ENCODE measurements at regions not wholly inside any gene's neighbourhood (a gene's known extent, or its start where the extent isn't known, plus 50 kb on each side); places are given as distances from the start of the nearest gene placed in this dataset. TPM values are rescaled to one million over a fixed set of nuclear protein-coding genes. Genes with fewer than 3 reads are reported as not detected.

DNA sequence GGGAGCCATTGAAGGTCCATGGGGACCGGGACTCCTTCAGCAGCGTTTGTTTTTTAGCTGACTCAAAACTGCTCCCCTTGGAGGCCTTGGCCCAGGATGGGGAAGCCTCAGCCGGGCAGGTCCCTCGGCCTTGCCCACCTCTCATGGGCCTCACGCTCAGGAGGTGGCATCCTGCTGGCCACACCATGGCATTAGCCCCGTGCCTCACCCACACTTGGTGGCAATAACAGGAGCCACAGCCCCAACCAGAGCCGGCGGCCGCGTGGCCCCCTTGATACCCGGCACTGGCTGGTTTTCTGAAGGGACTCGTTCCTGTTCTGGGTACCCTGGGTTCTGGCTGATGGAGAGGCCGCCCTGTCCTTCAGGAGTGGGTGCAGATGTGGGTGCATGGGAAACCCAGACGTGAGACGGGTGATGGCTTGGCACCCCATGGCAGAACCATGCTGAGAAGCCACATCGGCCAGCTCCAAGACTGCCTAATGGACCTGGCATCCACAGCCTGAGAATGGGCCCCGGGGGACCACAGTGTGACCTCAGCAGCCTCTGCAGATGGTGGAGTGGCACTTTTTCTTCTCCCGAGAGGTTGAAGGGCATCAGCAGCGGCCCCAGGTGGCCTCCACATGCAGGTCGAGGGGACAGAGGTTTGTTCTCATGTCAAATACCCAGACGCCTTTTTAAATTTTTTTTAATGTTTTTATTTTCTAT is 49.8 kb upstream of the PPARA start:
- Histone ChIP-seq H3K4me3 (ENCODE audit: insufficient read depth in 1 of 2, low read depth in 1 of 2, low read length in 2 of 2) (no peak overlapping the region), H2BK120ac (ENCODE audit: low read depth, low read length) (no peak overlapping the region), H3K4ac (ENCODE audit: low read depth in 1 of 2, low read length in 2 of 2) (no peak overlapping the region), H2AFZ (ENCODE audit: low read depth, low read length) (no peak overlapping the region), H3K9ac (ENCODE audit: low read length) (peak overlapping the region; percentile 44), H3K36me3 (ENCODE audit: control insufficient read depth in 1 of 2, insufficient read depth in 2 of 2, low read depth in 1 of 2, low read length in 2 of 2) (peaks cover 78 to 82% of the 10 kb centered on the region in 2 experiments), H2BK15ac (ENCODE audit: low read depth, poor library complexity, severe bottlenecking) (no peak overlapping the region), H3K18ac (ENCODE audit: low read depth in 1 of 2, low read length in 2 of 2) (no peak overlapping the region), H2BK5ac (ENCODE audit: low read depth, low read length, poor library complexity, severe bottlenecking) (no peak overlapping the region), H3K9me3 (ENCODE audit: control insufficient read depth, low read length) (no peaks in the 10 kb centered on the region), H4K8ac (ENCODE audit: low read length) (no peak overlapping the region), H3K79me1 (replicated peaks; ENCODE audit: low read length, poor library complexity, severe bottlenecking) (peaks cover 50% of the 10 kb centered on the region), H2BK12ac (ENCODE audit: low read length in 2 of 2) (no peak overlapping the region), H3K4me2 (ENCODE audit: low read length, poor library complexity, severe bottlenecking) (no peak overlapping the region), H3K14ac (ENCODE audit: low read length in 2 of 2) (no peak overlapping the region), H3K27ac (ENCODE audit: low read length, poor library complexity, severe bottlenecking) (no peak overlapping the region), H3K23ac (ENCODE audit: low read length in 2 of 2) (no peak overlapping the region), H3K27me3 (ENCODE audit: control insufficient read depth in 1 of 2, insufficient read depth in 1 of 2, low read length in 2 of 2) (no peaks in the 10 kb centered on the region), H3K4me1 (ENCODE audit: control insufficient read depth, insufficient read depth, low read depth, low read length) (peaks cover 61% of the 10 kb centered on the region), H4K91ac (ENCODE audit: low read length) (no peak overlapping the region), H2AK5ac (ENCODE audit: low read length, severe bottlenecking) (no peak overlapping the region)
- WGBS, result 92% methylated on average over 19 of the region's 21 CpGs
- no peak for DNase-seq

Small RNA genes in the stretch of these regions (small RNA-seq; reads per million reads assigned to genes)
- gene MIR3619 (ENCODE audit: low read depth), result not detected
